DMS153 treated with DMSO at 0.1 percent for 48 hours (cell line): ENCODE measurements at regions not wholly inside any gene's neighbourhood (a gene's known extent, or its start where the extent isn't known, plus 50 kb on each side); places are given as distances from the start of the nearest gene placed in this dataset.

Source experiments
- DNase-seq: peaks from one replicate; lab custom pipeline; 2025; ENCODE audit not compliant: unreplicated experiment; lab: John Stamatoyannopoulos, UW

DNA sequence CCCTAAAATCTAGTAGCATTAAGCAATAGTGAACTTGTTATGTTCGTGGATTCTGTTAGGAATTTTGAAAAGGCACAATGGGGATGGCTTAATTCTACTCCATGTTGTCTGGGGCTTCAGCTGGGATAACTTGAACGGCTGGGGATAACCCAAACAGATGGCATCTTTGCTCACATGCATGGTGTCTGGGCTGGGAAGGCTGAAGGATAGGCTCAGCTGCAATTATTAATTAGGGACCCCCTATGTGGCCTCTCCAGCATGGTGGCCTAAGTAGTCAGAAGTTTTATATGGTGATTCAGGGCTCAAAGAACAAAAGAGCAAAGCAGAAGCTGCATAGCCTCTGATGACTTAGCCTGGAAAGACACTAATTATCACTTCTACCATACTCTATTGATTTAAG is 551.1 kb downstream of the PSAT1 start:
- DNase-seq: no peak

DNA sequence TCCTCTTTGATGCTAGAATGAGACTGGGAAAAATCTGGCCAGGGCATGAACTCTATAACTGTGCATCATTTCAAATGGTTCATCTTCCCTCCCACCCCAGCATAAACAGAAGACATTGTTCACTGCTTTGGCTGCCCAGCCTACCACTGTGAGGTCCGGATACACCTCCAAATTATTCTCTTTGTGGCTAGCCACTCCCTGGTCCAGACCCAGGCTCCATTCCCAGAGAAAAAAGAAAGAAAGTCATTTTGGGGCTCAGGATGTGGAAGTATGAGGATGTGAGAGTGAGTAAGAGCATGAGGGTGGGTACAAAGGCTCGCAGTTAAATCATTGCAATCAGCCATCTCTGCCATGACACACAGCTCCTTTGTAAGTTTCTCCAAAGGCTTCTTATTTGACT is 559.2 kb downstream of the PSAT1 start:
- no peak for DNase-seq

DNA sequence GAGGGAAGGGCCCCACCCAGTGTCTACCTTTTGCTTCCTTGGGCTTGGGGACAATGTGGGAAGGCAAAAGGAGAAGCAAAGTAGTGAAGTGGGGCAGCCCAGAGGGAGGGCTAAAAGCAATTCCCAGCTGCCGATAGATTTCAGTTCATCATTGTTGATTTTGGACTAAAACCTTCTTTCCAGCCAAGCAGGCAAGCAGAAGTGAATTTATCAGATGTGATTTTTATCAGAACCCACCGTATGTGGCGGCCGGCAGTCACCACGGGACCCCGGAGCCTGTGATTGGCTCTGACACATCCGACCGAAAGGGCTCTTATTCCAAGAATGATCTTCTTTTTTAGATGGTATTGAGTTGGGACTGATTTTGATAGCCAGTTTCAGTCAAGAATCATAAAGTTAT is 559.9 kb downstream of the PSAT1 start:
- DNase-seq: no peak

DNA sequence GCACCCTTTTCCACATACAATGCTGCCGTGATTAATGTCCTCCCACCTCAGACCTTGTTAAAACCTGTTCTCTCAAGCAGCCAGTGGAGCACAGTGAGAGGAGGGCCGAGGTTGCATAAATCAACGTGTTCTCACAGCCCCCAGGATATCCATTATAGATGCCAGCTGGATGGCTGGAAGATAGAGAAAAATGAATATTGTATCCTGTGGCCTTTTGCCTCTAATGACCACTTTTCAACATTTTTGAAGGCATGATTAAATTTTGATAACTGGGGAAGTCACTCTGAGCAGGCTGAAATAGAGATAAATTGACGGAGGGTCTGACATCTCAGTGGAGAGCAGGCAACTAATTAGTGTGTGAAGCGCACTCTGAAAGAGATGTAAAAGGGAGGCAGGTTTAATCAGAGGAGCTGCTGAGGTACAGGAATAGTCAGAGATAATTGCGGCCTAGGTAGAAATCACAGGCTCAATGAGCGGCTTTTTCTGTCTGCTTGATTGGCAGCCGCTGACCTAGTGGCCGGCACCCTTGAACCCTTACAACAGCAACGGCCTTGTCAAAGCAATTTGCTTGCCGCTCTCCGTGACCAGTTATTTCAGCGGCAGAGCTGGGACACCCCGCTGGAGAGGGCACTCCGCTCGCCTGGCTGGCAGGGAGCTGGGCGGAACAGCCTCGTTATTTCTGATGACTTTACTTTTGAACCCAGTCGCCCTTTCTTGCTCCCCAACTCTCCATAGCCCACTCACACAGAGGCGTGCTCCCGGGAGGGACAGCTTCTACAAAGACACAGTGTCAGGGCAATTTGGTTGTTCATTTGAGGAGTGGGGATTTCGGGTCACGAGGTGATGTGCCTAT is 560.7 kb downstream of the PSAT1 start:
- DNase-seq: no peak

DNA sequence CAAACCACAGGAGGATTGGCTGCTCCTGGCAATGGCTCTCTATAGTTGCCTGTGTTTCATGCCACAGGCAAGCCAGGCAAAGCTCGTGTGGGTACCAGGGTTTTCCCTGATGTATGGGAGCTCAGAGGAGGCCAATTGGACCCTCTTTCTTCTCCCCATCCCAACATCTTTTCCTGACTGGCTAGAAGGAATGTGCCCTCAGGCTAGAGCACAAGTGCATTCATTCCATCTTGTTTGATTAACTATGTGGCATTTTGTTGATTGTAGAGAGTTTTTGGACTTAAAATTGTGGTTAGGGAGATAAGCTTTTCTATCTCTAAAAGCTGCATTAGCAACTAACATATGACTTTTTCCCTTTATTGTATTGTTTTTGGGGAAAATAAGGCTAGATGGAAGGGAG is 561.3 kb downstream of the PSAT1 start:
- DNase-seq: no peak

DNA sequence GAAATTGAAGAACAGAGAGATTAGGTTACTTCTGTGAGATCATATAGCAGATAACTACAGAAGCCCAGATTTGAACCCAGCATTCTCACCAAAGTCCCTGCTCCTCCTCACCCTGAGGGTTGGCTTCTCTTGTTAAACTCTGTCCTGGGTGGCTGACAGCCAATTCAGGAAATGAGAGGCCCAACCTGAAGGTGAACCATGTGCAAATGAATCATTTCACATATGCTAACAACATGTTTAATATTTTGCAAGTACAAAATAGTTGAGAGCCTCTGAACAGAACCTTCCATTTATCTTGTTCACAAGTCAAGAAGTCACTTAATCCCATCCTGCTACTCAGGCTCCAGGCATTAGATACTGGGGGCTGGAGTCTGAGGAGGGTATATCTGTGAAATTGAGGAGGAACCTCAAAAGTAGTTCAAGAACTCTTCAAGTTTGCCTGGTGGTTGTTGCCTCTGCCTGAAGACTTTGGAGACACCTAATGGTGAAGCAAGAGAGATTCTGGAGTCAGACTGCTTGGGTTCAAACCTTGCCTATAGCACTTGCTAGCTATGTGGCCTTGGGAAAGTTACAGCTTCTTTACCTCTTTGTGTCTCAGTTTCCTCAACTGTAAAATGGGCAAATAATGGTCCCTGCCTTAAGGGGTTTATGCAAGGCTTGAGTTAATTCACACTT is 564.0 kb downstream of the PSAT1 start:
- no peak for DNase-seq

DNA sequence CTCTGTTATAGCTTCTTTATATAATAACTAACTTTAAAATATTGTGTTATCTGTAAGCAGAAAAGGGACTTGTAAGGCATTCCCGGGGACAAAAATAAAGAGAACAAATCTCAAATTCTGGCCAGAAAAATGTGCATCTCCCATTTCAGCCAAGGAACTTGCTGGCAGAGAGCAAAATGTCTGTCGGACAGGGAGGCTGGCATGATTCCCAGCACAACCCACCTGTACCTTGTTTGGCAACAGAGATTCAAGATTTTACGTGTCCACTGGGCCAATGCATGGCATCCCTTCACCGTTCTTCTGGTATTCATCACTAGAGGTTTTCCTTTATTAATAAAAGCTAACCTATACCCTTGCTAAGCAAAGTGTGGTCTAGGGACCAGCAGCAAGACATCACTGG is 566.6 kb downstream of the PSAT1 start:
- no peak for DNase-seq

DNA sequence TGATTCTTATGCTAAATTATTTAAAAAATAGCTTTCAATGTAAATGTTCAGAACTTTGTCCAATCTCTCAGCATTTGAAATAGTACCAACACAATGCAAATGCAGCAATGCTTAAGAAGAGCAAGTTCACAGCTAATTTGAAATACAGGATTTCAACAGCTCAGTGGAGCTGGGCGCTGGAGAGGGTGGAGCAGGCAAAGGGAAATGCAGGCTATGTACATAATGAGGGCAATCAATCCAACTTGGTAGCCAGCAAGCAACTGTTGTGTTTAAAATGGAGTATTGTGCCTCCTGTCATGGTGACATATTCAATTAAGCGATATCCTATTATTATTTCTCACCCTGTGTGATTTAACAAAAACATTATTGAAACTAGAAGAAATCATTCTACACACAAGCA is 568.8 kb downstream of the PSAT1 start:
- DNase-seq: no peak

DNA sequence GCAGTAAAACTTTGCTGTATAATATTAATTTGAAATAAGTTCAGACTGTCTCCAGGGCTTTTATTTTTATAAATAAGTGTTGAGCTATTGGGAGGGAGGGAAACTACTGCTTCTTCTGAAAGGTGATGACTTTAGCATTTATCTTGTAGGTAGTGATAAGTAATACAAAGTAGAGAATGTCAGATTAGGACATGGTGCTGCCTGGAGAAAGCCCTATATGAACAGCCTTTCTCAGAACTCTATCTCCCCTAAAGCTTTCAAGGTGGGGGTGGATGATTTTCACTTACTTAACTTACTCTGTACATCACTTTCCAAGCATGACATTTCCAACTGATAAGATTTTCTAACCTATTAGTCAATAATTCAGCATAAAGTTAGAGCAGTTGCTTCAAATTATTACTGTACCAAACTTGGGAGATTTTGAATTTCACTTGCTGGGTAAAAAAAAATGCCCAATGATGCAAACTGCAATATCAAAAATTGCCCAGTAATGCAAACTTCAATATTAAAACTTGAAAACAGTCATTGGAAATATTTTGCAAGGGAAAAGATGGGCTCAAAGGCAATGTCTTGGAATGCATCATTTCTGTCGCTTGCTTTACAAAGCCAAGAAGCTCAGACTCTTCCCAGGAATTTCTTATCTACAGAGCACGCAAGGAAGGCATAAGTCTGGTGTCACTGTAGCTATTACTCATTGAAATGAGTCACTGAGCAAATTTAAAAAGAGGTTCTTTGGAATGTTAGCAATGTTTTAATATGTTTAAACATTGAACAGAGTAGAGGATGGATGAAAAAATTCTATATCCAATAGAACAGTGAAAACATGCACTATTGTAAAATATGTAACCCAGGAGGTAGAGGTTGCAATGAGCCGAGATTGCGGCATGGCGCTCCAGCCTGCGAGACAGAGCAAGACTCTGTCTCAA is 569.5 kb downstream of the PSAT1 start:
- no peak for DNase-seq

DNA sequence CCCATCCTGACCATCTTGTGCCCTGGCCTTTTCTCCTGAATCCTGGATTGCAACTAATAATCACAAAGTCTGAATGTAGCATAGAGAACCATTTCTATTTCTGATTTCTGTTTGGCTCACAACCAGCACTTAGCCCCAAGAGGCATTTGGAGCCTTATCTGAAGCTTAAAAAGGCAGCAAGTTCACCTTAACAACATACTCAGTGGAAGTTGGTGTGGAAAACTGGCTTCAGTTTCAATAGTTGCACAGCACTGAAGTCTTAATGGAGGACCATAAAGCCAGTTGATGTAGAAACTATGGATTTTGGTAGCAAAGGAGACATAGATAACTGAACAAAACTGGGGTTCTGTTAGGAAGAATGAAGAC is 574.1 kb downstream of the PSAT1 start:
- DNase-seq: no peak

DNA sequence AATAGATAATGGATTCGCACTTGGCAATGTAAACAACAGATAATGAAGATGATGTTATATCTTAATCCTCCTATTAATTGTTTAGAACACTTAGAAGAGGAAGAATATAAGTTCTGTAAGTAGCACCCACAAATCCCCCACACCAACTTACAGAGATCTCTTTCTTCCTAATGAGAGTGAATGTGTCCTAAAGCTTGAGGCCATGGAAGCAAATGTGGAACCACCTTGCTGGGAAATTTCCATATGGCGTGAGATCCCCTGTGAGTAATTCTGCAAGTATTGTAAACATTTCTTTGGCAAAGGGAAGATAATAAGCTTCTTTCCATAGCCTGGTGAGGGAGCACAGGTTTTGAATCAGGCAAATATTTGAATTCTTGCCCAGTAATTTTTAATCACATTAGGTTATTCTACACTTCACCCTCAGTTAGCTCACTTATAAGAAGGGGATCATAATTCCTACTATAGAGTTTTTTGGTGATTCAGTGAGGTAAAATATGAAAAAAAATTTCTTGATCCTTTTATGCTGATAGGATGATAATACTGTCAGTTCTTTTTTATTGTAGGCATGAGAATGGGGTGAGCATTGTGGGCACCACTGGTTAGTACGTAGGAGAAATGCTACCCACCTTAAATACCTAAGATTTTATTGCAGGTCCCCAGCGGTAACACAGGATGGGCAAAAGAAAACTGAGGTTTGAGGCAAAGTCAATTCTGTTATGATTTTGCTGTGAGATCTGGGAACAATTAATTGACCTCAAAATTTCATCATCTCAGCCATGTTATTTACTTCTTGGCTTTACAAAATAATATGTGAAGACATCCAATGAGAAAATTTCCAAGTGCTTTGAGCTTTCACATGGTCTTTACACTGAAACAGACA is 574.8 kb downstream of the PSAT1 start:
- DNase-seq: no peak

DNA sequence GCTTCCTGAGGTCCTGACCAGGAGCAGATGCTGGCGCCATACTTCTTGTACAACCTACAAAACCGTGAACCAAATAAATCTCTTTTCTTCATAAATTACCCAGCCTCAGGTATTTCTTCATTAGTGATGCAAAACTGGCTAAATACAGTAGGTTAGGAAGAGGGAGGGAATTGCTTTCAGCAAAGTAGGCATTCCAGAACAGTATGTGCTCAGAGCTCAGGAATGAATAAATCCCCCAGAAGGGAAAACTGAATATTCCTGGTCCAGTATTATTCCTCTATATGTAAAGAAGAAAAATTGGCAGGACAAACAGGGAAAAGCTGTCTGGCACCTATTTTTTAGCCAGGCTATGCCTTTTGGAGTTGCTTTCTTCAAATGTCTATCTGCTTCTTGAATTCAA is 577.1 kb downstream of the PSAT1 start:
- no peak for DNase-seq

DNA sequence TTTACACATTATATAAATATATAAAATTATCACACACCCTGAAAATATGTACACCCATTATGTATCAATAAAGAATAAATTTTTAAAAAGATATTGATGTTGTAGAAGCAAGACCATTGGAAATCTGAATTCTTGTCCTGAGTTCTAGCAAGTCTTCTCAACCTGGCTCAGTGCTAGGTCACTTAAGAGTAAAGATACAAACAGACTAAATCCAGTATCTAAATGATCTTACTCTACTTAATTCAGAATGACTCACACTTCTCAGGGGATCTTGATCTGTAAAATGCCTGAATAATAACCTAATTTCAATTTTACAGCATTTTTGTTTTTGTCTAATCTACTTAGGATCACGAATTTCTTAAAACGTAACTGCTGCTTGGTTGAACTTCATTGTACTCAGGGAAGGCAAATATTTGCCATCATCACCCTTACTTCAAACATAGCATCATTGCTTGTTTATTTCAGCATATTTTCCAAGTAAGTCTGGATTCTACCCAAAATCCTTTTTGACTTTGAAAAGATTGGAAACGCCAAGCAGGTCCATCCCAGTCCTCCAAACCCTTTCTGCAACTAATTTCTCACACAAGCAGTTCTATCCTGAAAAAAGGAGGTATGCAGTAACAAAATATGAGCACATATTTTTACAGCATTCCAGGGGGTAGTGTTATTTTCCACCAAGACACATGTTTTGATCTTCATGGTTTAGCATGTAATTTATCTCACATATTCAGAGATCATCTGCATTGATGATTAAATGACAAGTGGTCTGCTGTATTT is 582.6 kb downstream of the PSAT1 start:
- DNase-seq: no peak

DNA sequence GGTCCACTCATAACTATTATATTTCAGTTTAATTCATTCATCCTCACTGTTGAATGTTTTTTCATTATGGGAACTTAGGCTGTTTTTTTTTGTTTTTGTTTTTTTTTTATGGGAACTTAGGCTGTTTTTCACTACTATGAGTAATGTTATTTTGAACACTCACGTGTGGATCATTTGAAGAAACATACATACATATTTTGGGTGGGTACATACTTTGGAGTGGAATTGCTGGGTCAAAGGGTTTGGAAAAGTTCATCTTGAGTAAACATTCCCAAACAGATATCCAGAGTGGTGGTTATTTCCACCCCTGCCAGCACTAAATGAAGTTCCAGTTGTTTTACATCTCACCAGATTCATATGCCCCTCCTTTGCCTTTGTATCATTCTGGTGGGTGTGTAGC is 584.4 kb downstream of the PSAT1 start:
- DNase-seq: no peak

DNA sequence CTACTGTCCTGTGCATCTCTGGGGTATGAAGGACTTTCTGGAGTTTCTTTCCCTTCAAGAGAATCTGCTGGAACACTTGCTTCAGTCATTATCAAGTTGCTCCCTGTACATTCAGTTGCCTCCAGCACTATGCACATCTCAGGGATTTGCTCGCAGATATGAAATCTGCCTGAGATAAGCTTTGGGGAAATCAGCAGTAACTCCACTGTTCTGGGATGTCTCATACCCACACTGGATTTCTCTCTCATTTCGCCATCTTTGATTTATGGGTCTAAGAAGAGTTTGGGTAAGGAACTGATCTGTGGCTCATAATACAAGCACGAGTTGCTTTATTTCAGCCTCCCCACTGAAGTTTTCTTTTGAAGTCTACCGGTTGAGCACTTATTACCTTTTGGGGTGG is 585.6 kb downstream of the PSAT1 start:
- no peak for DNase-seq

DNA sequence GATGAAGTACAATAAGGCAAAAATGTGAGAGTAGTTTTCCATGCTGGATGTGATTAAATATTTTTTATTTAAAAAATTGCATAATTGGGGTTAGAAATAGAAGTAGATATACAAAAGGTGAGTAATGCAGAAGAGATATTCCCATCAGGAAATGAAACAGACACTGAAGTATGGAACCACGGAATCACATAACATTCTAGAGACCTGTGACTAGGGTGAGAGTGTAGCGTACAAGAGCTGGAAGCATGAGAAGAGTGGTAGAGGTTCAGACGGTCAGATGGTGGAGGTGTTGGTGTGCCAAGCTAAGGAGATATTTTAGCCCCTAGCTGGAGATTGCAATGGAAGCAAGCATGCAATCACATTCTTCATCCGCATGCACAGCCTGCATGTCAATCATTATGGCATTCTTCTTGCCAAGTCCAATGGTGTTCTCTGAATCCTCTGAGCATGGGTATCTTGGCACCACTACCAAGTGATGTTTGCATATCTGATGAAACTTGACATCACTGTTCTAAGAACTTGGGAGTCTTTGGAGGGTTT is 587.8 kb downstream of the PSAT1 start:
- no peak for DNase-seq

DNA sequence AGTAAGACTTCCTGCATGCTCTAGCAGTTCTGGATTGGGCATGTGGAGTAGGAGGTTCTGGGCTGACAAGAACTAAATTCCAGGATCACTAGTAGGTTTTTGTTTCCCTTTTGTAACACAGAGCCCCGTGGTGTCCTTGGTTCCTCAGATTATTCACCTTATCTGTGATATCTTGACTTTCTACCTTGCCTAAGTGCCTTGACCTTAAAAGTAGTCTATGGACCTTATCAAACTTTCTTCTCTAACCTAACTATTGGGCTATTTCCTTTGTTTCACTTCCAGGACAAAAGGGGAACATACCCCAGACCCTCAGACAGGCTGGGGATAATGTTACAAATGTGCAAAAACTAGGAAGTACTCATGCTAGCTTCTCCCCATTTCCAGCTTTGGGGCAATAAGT is 595.3 kb downstream of the PSAT1 start:
- no peak for DNase-seq

DNA sequence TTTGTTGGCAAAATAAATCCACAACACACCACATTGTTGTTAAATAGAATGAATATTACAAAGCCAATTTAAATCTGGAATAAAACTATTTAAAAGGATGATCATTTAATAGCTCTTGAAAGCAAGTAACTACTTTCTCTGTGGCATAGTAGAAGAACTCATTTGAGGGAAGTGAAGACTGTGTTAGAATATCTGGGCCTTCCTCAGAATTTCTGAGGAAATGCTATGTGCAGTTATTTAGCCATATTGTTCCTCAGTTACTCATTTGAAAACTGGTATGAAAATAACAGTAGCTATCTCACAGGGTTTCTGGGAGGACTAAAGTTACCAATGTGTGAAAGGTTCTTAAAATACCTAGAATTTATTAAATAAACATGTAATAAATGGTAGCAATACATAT is 595.8 kb downstream of the PSAT1 start:
- no peak for DNase-seq

DNA sequence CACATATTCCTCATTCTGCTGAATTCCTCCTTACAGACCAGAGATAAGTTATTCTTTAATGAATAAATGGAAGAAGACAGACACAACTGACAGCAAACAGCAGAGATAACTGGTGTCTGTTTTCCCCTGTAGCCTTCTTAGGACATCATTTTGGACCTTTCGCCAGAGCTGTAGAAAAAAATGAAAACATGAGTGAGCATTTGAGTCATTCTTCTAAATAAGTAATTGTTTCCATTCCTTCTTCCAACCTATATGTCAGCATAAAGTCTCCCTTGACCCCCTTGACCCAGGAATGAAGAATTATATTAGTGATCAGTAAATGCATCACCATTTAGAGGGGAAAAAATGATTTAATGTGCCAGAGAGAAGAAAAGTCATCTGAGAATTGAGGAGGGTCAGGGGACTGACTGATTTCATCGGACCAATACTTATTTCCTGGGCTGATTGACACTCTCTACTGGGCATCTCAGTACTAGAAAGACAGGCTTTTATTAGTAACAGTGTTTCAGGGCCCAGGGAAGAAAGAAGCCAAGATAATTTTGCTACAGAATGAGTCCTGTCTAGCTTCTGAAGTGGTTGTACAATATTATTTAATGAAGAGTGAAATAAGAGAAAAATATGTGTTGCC is 597.0 kb downstream of the PSAT1 start:
- no peak for DNase-seq
